SK-N-SH treated with all-trans-retinoic acid at 6 μM for 48 hours (cell line): ENCODE measurements at regions not wholly inside any gene's neighbourhood (a gene's known extent, or its start where the extent isn't known, plus 50 kb on each side); places are given as distances from the start of the nearest gene placed in this dataset.

Source experiments
- ATAC-seq: fragments of 200-7000 bp; cut with Tn5 transposase; 3 replicates; pipeline ENCODE4 v1.9.1; 2020; ENCODE audit warnings: mild to moderate bottlenecking, moderate library complexity
- ARNTL ChIP-seq: fragments of 450-650 bp; formaldehyde crosslinking; IDR thresholded peaks from 2 replicates; pipeline ENCODE4 v1.5.0; 2020; ENCODE audit warnings: low read depth, mild to moderate bottlenecking, moderate library complexity, borderline replicate concordance
- BACH2 ChIP-seq: fragments of 250-450 bp; sonication (Bioruptor Pico); IDR thresholded peaks from 2 replicates; pipeline ENCODE4 v1.9.0; 2021; ENCODE audit warnings: mild to moderate bottlenecking, borderline replicate concordance
- CSDC2 ChIP-seq: fragments of 250-450 bp; sonication (Bioruptor Pico); IDR thresholded peaks from 2 replicates; pipeline ENCODE4 v1.5.0; 2020; ENCODE audit warnings: mild to moderate bottlenecking, moderate library complexity
- ESRRG ChIP-seq: fragments of 250-450 bp; sonication (Bioruptor Pico); IDR thresholded peaks from 2 replicates; pipeline ENCODE4 v1.6.1; 2021; ENCODE audit warnings: mild to moderate bottlenecking
- GLIS3 ChIP-seq: fragments of 250-450 bp; sonication (Bioruptor Pico); IDR thresholded peaks from 2 replicates; pipeline ENCODE4 v1.5.0; 2020; ENCODE audit warnings: mild to moderate bottlenecking, moderate library complexity
- ISL1 ChIP-seq: fragments of 250-450 bp; sonication (Bioruptor Pico); IDR thresholded peaks from 2 replicates; pipeline ENCODE4 v2.1.2; 2022; ENCODE audit warnings: mild to moderate bottlenecking, moderate library complexity
- OSR1 ChIP-seq: fragments of 250-450 bp; sonication (Bioruptor Pico); IDR thresholded peaks from 2 replicates; pipeline ENCODE4 v1.8.0; 2022; ENCODE audit warnings: moderate library complexity, mild to moderate bottlenecking, inconsistent platforms
- PATZ1 ChIP-seq: fragments of 250-450 bp; sonication (Bioruptor Pico); IDR thresholded peaks from 2 replicates; pipeline ENCODE4 v1.8.0; 2020; ENCODE audit warnings: mild to moderate bottlenecking, moderate library complexity, borderline replicate concordance
- PPARA ChIP-seq: fragments of 250-450 bp; sonication (Bioruptor Pico); IDR thresholded peaks from 2 replicates; pipeline ENCODE4 v1.5.0; 2020; ENCODE audit warnings: mild to moderate bottlenecking, borderline replicate concordance
- RARB ChIP-seq: fragments of 250-450 bp; sonication (Bioruptor Pico); IDR thresholded peaks from 2 replicates; pipeline ENCODE4 v1.8.0; 2021; ENCODE audit warnings: mild to moderate bottlenecking, moderate library complexity
- SNAI2 ChIP-seq: fragments of 250-450 bp; sonication (Bioruptor Pico); IDR thresholded peaks from 2 replicates; pipeline ENCODE4 v1.5.0; 2020; ENCODE audit warnings: mild to moderate bottlenecking, moderate library complexity
- TCF4 ChIP-seq: fragments of 250-450 bp; sonication (Bioruptor Pico); IDR thresholded peaks from 2 replicates; pipeline ENCODE4 v1.8.0; 2021; ENCODE audit warnings: mild to moderate bottlenecking, moderate library complexity, borderline replicate concordance
- TOX ChIP-seq: fragments of 250-450 bp; sonication (Bioruptor Pico); IDR thresholded peaks from 2 replicates; pipeline ENCODE4 v1.8.0; 2021; ENCODE audit warnings: mild to moderate bottlenecking, moderate library complexity, borderline replicate concordance
- TSHZ2 ChIP-seq: fragments of 250-450 bp; sonication (Bioruptor Pico); IDR thresholded peaks from 2 replicates; pipeline ENCODE4 v1.5.0; 2020; ENCODE audit warnings: mild to moderate bottlenecking, moderate library complexity
- ZC3H10 ChIP-seq: fragments of 250-450 bp; sonication (Bioruptor Pico); IDR thresholded peaks from 2 replicates; pipeline ENCODE4 v1.5.1; 2021; ENCODE audit warnings: mild to moderate bottlenecking, moderate library complexity
- ZFP3 ChIP-seq: fragments of 250-450 bp; sonication (Bioruptor Pico); IDR thresholded peaks from 2 replicates; pipeline ENCODE4 v1.5.0; 2020; ENCODE audit warnings: mild to moderate bottlenecking, moderate library complexity
- ZFP30 ChIP-seq: fragments of 450-650 bp; formaldehyde crosslinking; IDR thresholded peaks from 2 replicates; pipeline ENCODE4 v1.5.0; 2022; ENCODE audit warnings: mild to moderate bottlenecking, moderate library complexity
- ZNF565 ChIP-seq: fragments of 450-650 bp; formaldehyde crosslinking; conservative IDR thresholded peaks from 2 replicates; pipeline ENCODE4 v1.5.0; 2020; ENCODE audit warnings: low read depth, mild to moderate bottlenecking, moderate library complexity
- ZNF70 ChIP-seq: fragments of 450-650 bp; formaldehyde crosslinking; IDR thresholded peaks from 2 replicates; pipeline ENCODE4 v1.5.0; 2020; ENCODE audit warnings: mild to moderate bottlenecking, moderate library complexity
- ZNF8 ChIP-seq: fragments of 450-650 bp; formaldehyde crosslinking; IDR thresholded peaks from 2 replicates; pipeline ENCODE4 v1.5.0; 2020; ENCODE audit warnings: mild to moderate bottlenecking, moderate library complexity
- TF ChIP-seq, protein P1 (sequence below): fragments of 250-450 bp; sonication (Bioruptor Pico); IDR thresholded peaks from 2 replicates; pipeline ENCODE4 v1.5.1; 2021; ENCODE audit warnings: mild to moderate bottlenecking, moderate library complexity
- TF ChIP-seq, protein P2 (sequence below): fragments of 250-450 bp; sonication (Bioruptor Pico); IDR thresholded peaks from 2 replicates; pipeline ENCODE4 v1.5.1; 2020; ENCODE audit warnings: low read depth, mild to moderate bottlenecking, moderate library complexity

- TF ChIP-seq BACH2 (CRISPR knock-in tag) = no peak
- TF ChIP-seq ZNF565 (CRISPR knock-in tag) = no peak
- TF ChIP-seq, protein P1, sequence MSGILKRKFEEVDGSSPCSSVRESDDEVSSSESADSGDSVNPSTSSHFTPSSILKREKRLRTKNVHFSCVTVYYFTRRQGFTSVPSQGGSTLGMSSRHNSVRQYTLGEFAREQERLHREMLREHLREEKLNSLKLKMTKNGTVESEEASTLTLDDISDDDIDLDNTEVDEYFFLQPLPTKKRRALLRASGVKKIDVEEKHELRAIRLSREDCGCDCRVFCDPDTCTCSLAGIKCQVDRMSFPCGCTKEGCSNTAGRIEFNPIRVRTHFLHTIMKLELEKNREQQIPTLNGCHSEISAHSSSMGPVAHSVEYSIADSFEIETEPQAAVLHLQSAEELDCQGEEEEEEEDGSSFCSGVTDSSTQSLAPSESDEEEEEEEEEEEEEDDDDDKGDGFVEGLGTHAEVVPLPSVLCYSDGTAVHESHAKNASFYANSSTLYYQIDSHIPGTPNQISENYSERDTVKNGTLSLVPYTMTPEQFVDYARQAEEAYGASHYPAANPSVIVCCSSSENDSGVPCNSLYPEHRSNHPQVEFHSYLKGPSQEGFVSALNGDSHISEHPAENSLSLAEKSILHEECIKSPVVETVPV (CRISPR knock-in tag) = no peak
- no peak for TF ChIP-seq TSHZ2 (CRISPR knock-in tag)
- TF ChIP-seq TCF4 (CRISPR knock-in tag) = no peak
- TF ChIP-seq ESRRG (CRISPR knock-in tag) = no peak
- no peak for TF ChIP-seq CSDC2 (CRISPR knock-in tag)
- no peak for TF ChIP-seq OSR1 (CRISPR knock-in tag)
- TF ChIP-seq ZC3H10 (CRISPR knock-in tag) = no peak
- TF ChIP-seq ISL1 (CRISPR knock-in tag) = no peak
- TF ChIP-seq ZFP30 (CRISPR knock-in tag) = no peak
- TF ChIP-seq ZFP3 = no peak
Measured at GRCh38 chr14:88992011-88992410, 167.6 kb downstream of the TTC8 start.

GRCh38 chr14:88993946-88994345 is 169.5 kb downstream of the TTC8 start:
- no peak; the same call in 2 of the 3 replicates for ATAC-seq
- TF ChIP-seq ZNF8 (CRISPR knock-in tag) = no peak
- TF ChIP-seq ESRRG (CRISPR knock-in tag) = no peak
- no peak for TF ChIP-seq ZFP30 (CRISPR knock-in tag)
- TF ChIP-seq PATZ1 (CRISPR knock-in tag) = no peak
- TF ChIP-seq ZNF70 = no peak
- TF ChIP-seq TOX (CRISPR knock-in tag) = no peak
- TF ChIP-seq, protein P2, sequence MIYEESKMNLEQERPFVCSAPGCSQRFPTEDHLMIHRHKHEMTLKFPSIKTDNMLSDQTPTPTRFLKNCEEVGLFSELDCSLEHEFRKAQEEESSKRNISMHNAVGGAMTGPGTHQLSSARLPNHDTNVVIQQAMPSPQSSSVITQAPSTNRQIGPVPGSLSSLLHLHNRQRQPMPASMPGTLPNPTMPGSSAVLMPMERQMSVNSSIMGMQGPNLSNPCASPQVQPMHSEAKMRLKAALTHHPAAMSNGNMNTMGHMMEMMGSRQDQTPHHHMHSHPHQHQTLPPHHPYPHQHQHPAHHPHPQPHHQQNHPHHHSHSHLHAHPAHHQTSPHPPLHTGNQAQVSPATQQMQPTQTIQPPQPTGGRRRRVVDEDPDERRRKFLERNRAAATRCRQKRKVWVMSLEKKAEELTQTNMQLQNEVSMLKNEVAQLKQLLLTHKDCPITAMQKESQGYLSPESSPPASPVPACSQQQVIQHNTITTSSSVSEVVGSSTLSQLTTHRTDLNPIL = no peak
- TF ChIP-seq SNAI2 (CRISPR knock-in tag) = no peak
- no peak for TF ChIP-seq ARNTL
- no peak for TF ChIP-seq PPARA
- TF ChIP-seq CSDC2 (CRISPR knock-in tag) = no peak
- TF ChIP-seq, all 23 proteins: peak for 0

More at GRCh38 chr14:88992011-88992410, 167.6 kb downstream of the TTC8 start:
- ATAC-seq = no peak

- ATAC-seq = peak; percentile 75
- peak; percentile 43; the same call in 1 of the 2 replicates for TF ChIP-seq CSDC2 (CRISPR knock-in tag)
- no peak for TF ChIP-seq TOX (CRISPR knock-in tag)
- peak; percentile 83 for TF ChIP-seq GLIS3 (CRISPR knock-in tag)
- peak; percentile 59; the same call in 1 of the 2 replicates for TF ChIP-seq TSHZ2 (CRISPR knock-in tag)
- no peak for TF ChIP-seq ESRRG (CRISPR knock-in tag)
- TF ChIP-seq RARB (CRISPR knock-in tag) = no peak
- TF ChIP-seq TCF4 (CRISPR knock-in tag) = no peak
- no peak for TF ChIP-seq OSR1 (CRISPR knock-in tag)
- TF ChIP-seq ISL1 (CRISPR knock-in tag) = peak; percentile 92
- TF ChIP-seq, protein P1 (CRISPR knock-in tag) = no peak
- TF ChIP-seq, protein P2 = no peak
- TF ChIP-seq ZFP30 (CRISPR knock-in tag) = no peak
- no peak for TF ChIP-seq ZNF8 (CRISPR knock-in tag)
- TF ChIP-seq ARNTL = no peak
- TF ChIP-seq ZFP3 = 0 out of 2 replicates have a peak, but pooled peaks have one; percentile 69
- peak; percentile 83 for TF ChIP-seq ZC3H10 (CRISPR knock-in tag)
Measured at GRCh38 chr14:88995437-88996198, 171.2 kb downstream of the TTC8 start.
